Gastrocnemius medialis (tissue), 4 donors: ENCODE measurements at regions not wholly inside any gene's neighbourhood (a gene's known extent, or its start where the extent isn't known, plus 50 kb on each side); places are given as distances from the start of the nearest gene placed in this dataset.

Source experiments
- ATAC-seq, 2 donors: fragments of 150-250 bp; one replicate each; pipeline ENCODE4 v1.9.1; 2016
- DNase-seq, 2 donors: peaks; one replicate each; pipeline ENCODE4 v3.0.0-alpha.2; 2019
- H3K27ac ChIP-seq, 4 donors: fragments of 200-600 bp; sonication (generic); 1 replicate in 1 of 4; 2 replicates in 3 of 4; pipeline ENCODE4 v1.5.1; 2016 to 2018; ENCODE audit warnings: mild to moderate bottlenecking in 2 of 4, moderate library complexity in 1 of 4
- H3K27me3 ChIP-seq, 3 donors: fragments of 200-600 bp; sonication (generic) in 2 of 3; 1 replicate in 1 of 3; 2 replicates in 2 of 3; pipeline versions ENCODE4 v1.5.1 to v1.6.0; 2016 to 2019; ENCODE audit warnings: mild to moderate bottlenecking in 1 of 3, moderate library complexity in 1 of 3
- H3K36me3 ChIP-seq, 2 donors: fragments of 200-600 bp; sonication (generic) in 1 of 2; one replicate each; pipeline ENCODE4 v1.5.1; 2017 to 2018
- H3K4me1 ChIP-seq, 2 donors: fragments of 200-600 bp; sonication (generic) in 1 of 2; one replicate each; pipeline ENCODE4 v1.5.1; 2016 to 2017; ENCODE audit warnings: mild to moderate bottlenecking in 2 of 2
- H3K4me3 ChIP-seq, 4 donors: fragments of 200-600 bp; sonication (generic) in 3 of 4; 1 replicate in 1 of 4; 2 replicates in 3 of 4; pipeline ENCODE4 v1.5.1; 2016 to 2019; ENCODE audit warnings: mild to moderate bottlenecking in 2 of 4
- H3K9me3 ChIP-seq, 3 donors: fragments of 200-600 bp; sonication (generic) in 2 of 3; 1 replicate in 1 of 3; 2 replicates in 2 of 3; pipeline ENCODE4 v1.5.1; 2016 to 2019
- POLR2A ChIP-seq, 2 donors: fragments of 450-650 bp; IDR thresholded peaks; one replicate each; pipeline ENCODE4 v1.6.1; 2017; ENCODE audit warnings: antibody characterized with exemption in 2 of 2, mild to moderate bottlenecking in 2 of 2, moderate library complexity in 2 of 2
- in situ Hi-C, 4 donors: fragments of 200-750 bp; cut with MboI; loops; one replicate each; pipeline versions ENCODE4 v1.15.0 to v1.8.0; 2017; ENCODE audit warnings: low sequenced_read_pairs in 4 of 4
- intact Hi-C: fragments of 100-400 bp; cut with DNase I; formaldehyde crosslinking; loops from one replicate; pipeline ENCODE4 v1.15.1; 2023; ENCODE audit warnings: low total_unique reads
- TF ChIP-seq, protein P1 (sequence below), 5 experiments: fragments of 450-650 bp in 3 of 5; fragments of 200-600 bp in 2 of 5; sonication (generic) in 2 of 5; IDR thresholded peaks in 4 of 5; conservative IDR thresholded peaks in 1 of 5; 1 replicate in 4 of 5; 2 replicates in 1 of 5; pipeline ENCODE4 v1.5.1; 2016 to 2019; ENCODE audit warnings: antibody characterized with exemption in 5 of 5, mild to moderate bottlenecking in 3 of 5, moderate library complexity in 3 of 5

DNA sequence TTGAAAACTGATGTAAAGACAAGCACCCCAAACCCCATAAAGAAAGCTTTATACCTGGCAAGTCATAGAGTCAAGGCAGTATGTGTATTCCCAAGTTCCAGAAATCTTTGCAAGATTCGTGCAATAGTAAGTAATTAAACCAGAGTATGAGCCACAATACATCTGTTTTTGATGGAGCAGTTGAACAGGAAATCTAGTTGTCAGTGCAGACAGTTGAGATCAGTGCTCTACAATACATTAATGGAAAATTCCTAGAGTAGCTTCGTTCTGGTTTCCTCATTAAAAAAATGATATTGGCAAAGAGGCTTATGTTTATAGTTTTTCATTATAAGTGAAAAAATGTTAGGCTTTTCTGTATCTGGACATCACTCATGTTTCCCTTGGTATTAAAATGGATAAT is 575.3 kb downstream of the TRIML1 start:
- in situ Hi-C loops, result no loop called here
- Histone ChIP-seq H3K27ac (no peak overlapping the region), H3K4me1 (no peaks in the 10 kb centered on the region), H3K27me3 (no peaks in the 10 kb centered on the region), H3K4me3 (no peak overlapping the region), H3K9me3 (no peaks in the 10 kb centered on the region), H3K36me3 (no peaks in the 10 kb centered on the region)
- no peak for ATAC-seq
- no peak for DNase-seq
- TF ChIP-seq, protein P1, sequence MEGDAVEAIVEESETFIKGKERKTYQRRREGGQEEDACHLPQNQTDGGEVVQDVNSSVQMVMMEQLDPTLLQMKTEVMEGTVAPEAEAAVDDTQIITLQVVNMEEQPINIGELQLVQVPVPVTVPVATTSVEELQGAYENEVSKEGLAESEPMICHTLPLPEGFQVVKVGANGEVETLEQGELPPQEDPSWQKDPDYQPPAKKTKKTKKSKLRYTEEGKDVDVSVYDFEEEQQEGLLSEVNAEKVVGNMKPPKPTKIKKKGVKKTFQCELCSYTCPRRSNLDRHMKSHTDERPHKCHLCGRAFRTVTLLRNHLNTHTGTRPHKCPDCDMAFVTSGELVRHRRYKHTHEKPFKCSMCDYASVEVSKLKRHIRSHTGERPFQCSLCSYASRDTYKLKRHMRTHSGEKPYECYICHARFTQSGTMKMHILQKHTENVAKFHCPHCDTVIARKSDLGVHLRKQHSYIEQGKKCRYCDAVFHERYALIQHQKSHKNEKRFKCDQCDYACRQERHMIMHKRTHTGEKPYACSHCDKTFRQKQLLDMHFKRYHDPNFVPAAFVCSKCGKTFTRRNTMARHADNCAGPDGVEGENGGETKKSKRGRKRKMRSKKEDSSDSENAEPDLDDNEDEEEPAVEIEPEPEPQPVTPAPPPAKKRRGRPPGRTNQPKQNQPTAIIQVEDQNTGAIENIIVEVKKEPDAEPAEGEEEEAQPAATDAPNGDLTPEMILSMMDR (IDR thresholded peaks at IDR 0.05 in 4 of 5, conservative IDR thresholded peaks at IDR 0.05 in 1 of 5), result no peak
- no peak for TF ChIP-seq POLR2A (IDR thresholded peaks at IDR 0.05)
- intact Hi-C loops, result no loop called here

DNA sequence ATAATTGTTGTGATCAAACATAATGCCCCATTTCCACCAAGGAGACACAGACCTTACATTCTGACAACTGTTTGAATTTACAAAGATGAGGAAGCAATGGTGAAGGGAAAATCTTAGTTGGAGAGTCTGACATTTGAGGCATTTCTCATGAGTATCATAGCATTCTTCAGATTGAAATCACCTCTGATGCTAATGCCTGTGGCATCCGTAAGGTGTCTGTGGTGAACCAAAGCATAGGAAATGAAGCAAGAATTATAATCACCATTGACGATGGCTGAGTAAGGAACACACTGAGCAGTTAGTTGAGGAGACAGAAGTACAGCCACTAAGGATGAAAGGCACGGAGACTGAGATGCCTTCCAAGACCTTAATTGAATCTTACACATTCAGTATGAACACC is 575.7 kb downstream of the TRIML1 start:
- in situ Hi-C loops, result no loop called here
- ATAC-seq (no peak), DNase-seq (no peak)
- Histone ChIP-seq H3K4me1 (no peaks in the 10 kb centered on the region), H3K9me3 (no peaks in the 10 kb centered on the region), H3K4me3 (no peak overlapping the region), H3K27ac (no peak overlapping the region), H3K27me3 (no peaks in the 10 kb centered on the region), H3K36me3 (no peaks in the 10 kb centered on the region)
- TF ChIP-seq POLR2A (IDR thresholded peaks at IDR 0.05), result no peak
- TF ChIP-seq, protein P1 (IDR thresholded peaks at IDR 0.05 in 4 of 5, conservative IDR thresholded peaks at IDR 0.05 in 1 of 5), result no peak
- intact Hi-C loops, result no loop called here

DNA sequence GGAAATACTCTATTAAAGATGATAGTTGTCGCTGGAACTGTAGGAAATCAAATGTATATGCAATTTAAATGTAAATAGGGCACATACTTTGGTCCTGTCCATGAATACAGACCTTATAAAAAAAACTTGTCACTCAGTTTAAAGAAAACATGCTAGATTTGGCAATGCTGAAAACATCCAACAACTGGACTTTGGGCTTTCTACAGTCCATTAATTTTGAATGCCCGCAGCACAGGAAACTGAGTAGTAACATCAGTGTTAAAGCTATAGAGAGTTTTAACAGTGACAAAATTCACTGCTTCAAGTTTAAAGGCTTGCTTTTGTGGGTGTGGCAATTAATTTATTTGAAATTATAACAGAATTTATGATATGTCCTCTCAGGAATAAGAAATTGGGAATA is 578.4 kb downstream of the TRIML1 start:
- ATAC-seq (no peak), DNase-seq (no peak)
- Histone ChIP-seq H3K27ac (no peak overlapping the region), H3K9me3 (no peaks in the 10 kb centered on the region), H3K36me3 (no peaks in the 10 kb centered on the region), H3K4me1 (no peaks in the 10 kb centered on the region), H3K4me3 (no peak overlapping the region), H3K27me3 (no peaks in the 10 kb centered on the region)
- no peak for TF ChIP-seq POLR2A (IDR thresholded peaks at IDR 0.05)
- TF ChIP-seq, protein P1 (IDR thresholded peaks at IDR 0.05 in 4 of 5, conservative IDR thresholded peaks at IDR 0.05 in 1 of 5), result no peak
- intact Hi-C loops (no loop called here), in situ Hi-C loops (no loop called here)

DNA sequence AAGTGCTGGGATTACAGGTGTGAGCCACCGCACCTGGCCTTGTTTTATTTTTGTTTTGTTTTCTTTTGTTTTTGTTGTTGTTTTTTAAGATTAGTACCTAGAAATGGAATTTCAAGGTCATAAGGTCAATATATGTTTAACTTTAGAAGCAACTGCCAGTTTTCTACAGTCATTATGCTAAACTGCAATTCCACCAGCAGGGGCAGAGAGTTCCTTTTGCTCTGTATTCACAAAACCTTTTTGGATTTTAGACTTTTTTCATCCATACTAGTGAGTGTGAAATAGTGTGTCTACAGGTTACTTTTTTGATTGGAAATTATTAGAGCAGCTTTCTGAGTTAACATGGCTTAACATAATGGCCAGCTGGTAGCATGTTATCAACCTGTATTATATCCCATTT is 580.6 kb downstream of the TRIML1 start:
- no peak overlapping the region for H3K27ac ChIP-seq
- intact Hi-C loops, result no loop called here
- H3K4me3 ChIP-seq, result no peak overlapping the region
- H3K4me1 ChIP-seq, result no peaks in the 10 kb centered on the region
- in situ Hi-C loops, result no loop called here
- ATAC-seq, result no peak
- TF ChIP-seq, protein P1 (IDR thresholded peaks at IDR 0.05 in 4 of 5, conservative IDR thresholded peaks at IDR 0.05 in 1 of 5), result no peak
- TF ChIP-seq POLR2A (IDR thresholded peaks at IDR 0.05), result no peak
- no peak for DNase-seq
- H3K36me3 ChIP-seq, result no peaks in the 10 kb centered on the region
- no peaks in the 10 kb centered on the region for H3K27me3 ChIP-seq
- no peaks in the 10 kb centered on the region for H3K9me3 ChIP-seq

DNA sequence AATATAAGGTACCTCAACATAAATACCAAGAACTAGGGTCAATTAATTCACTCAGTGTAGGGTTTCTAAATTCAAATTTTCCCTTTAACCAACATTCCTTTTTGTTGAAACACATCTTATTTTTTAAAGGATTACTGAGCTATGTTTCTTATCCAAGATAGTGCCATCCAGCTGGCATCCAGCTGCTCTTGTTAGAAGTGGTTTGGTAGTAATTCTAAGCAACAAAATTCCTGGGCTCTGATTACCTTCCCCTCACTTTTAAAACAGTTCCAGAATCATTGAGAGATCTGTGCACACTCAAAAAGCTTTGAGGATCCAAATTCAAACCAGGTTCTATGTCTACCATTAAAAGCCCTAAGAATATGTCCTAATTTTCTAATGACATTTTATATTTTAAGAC is 583.7 kb downstream of the TRIML1 start:
- Histone ChIP-seq H3K36me3 (no peaks in the 10 kb centered on the region), H3K4me3 (no peak overlapping the region), H3K27ac (no peak overlapping the region), H3K4me1 (no peaks in the 10 kb centered on the region), H3K27me3 (no peaks in the 10 kb centered on the region), H3K9me3 (no peaks in the 10 kb centered on the region)
- TF ChIP-seq, protein P1 (IDR thresholded peaks at IDR 0.05 in 4 of 5, conservative IDR thresholded peaks at IDR 0.05 in 1 of 5), result no peak
- TF ChIP-seq POLR2A (IDR thresholded peaks at IDR 0.05), result no peak
- intact Hi-C loops (no loop called here), in situ Hi-C loops (no loop called here)
- no peak for DNase-seq
- ATAC-seq, result no peak
